ENCODE measurements at regions not wholly inside any gene's neighbourhood (a gene's known extent, or its start where the extent isn't known, plus 50 kb on each side); places are given as distances from the start of the nearest gene placed in this dataset.
"Not testable (repeated sequence)": the region's sequence is repeated elsewhere in the genome, so short reads cannot be mapped to it uniquely, and the experiment has no call there.

DNA sequence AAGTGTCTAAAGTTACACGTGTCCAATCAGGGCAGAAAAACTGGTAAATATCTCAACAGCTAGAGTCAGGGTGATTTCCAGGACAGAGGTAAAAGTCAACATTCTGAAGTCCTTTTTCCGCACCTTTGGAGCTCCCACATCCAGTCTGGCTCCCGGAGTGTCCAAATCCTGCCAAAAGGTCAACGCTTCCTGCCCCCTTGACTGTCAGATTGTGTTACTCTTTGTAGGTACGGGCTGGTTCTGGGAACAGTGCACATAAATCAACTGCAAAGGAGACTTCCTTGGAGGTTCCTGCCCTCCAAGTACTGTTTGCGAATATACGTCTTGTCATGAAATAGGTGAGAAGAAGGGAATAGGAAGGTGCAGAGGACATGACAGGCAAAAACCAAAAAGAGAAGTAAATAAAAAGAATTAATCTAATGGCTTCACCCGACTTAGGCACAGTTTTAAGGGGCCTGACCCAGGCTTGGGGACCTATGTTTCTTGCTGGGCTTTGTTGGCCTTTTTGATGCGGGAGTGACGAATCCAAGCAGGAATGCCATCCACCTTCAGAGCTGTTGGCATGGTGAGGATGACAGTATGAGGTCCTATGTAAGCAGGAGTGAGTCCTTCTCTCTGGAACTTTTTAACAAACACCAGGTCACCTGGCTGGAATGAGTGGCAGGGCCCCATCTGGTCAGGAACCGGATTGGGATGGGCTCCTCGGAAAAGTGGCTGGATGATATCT is 155.4 kb downstream of the TRIM27 start:
- DNase-seq (ENCODE audit: low spot score): no peak

GRCh38 chr6:28769626-28770402 is 154.0 kb downstream of the TRIM27 start:
- no peak for DNase-seq (ENCODE audit: low spot score)

DNA sequence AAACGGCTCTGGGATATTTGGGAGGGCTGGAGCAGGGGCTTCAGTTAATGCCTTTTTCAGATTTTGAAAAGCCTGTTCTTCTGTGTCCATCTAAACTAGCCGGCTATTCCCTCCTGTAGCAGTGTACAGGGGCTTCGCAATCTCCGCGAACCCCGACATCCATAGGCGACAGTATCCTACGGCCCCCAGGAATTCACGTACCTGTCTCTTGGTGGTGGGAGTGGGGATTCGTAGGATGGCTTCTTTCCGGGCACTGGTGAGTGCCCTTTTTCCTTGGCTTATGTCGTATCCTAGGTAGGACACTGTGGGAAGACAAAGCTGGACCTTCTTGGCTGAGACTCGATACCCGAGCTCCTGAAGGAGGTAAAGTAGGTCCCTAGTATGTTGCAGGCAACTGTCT is 153.1 kb downstream of the TRIM27 start:
- no peak for DNase-seq (ENCODE audit: low spot score)

GRCh38 chr6:28771401-28772267 is 152.2 kb downstream of the TRIM27 start:
- DNase-seq (ENCODE audit: low spot score): no peak

DNA sequence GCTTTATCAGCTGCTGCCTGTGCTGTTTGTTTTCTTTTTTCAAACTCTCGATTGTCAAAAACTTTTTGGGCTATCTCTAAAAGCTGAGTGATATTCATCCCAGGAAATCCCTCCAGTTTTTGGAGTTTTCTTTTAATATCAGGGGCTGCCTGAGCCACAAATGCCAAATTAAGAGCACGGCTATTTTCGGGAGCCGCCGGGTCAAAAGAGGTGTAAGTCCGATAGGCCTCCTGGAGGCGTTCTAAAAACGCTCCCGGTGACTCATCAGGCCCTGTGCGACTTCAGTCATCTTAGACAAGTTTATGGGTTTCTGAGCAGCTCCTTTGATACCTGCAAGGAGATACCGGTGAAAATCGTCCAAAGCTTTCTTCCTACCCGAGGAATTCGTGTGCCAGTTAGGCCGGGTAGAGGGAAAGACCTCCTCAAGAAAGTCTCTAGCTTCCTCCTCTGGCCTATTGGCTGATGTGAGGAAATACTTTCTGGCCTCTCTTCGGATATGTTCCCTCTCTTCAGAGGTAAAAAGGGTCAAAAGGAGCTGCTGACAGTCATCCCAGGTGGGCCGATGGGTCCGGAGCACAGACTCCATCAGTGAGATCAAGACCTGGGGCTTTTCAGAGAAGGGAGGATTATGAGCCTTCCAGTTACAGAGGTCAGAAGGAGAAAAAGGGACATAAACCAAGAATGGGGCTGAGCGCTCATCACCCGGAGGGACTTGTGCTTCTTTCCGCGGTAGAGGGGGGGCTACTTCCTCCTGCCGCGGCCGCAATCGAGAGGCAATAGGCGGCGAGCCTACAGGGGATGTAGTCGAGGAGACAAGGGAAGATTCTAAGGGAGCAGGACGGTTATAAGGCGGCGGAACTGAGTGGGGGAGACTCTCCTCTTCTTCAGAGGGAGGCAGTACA is 151.1 kb downstream of the TRIM27 start:
- no peak for DNase-seq (ENCODE audit: low spot score)

GRCh38 chr6:28774292-28775051 is 149.3 kb downstream of the TRIM27 start:
- DNase-seq (ENCODE audit: low spot score): no peak

DNA sequence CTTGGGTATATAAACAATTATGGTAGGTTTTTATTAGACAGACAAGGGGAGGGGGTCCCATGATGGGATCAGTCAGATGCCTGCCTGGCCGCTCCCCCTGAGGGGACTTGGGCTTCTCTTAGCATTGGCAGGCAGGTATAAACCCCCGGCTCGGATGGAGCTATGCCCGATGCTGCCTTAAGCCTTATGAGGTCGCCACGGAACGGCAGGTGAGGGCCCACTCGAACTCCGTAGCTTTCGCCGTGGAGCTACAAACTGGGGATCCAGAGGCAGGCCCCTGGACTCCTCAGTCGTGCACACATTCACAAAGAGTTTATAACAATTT is 148.8 kb downstream of the TRIM27 start:
- DNase-seq (ENCODE audit: low spot score): no peak

GRCh38 chr6:28775405-28776129 is 148.2 kb downstream of the TRIM27 start:
- DNase-seq (ENCODE audit: low spot score): no peak

DNA sequence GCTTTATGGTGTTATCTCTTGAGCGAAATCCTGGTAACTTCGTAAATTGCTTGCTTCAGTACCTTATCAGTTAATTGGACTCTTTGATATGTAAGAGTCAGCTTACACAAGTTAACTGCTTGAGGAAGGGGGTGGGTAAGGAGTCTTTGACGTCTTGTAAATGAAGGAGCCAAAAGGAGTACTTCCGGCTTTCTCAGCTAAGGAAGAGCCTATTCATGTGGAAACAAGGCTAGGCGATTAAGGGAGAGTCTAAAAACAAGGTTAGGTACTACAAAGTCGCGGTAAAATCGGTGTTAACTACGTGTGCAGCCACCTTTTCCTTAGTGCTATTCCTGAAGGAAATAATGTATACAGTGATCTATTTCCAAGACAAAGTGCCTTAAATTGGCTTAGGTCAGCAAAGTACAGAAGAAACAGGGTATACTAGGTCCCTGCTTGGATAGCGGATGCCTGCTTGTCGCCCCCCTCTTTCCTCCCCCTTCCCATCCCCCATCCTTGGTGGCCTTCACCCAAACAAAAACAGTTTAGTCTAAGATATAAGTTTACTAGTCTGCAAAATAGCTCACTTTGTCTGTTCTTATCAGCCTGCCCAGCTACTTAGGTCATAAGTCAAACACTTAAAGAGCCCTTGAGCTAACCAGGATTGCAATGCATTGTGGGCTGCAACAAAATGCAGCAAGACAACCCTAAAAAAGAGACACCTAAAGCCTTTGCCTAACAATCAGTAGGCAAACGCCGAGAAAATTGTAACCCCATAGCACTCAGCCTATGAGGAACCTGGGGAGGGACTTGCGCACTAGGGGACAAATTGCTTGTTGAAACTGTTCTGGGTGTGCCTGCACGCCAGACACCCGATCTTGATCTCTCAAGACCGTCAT is 147.3 kb downstream of the TRIM27 start:
- no peak for DNase-seq (ENCODE audit: low spot score)

DNA sequence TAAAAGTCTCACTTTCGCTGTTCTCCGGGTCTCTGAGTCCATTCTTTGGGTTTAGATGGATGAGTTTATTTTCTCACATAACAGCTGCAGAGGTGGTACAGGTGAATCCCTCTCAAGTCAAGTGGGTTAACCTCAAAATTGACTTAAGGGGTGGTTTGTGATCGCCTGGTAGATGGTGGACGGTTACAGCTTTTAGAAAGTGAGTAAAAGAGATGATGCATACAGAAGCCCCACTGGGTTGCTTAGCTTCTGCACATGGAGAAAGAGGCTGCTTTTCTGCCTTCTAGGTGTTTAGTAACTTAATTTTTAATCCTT is 146.7 kb downstream of the TRIM27 start:
- no peak for DNase-seq (ENCODE audit: low spot score)

DNA sequence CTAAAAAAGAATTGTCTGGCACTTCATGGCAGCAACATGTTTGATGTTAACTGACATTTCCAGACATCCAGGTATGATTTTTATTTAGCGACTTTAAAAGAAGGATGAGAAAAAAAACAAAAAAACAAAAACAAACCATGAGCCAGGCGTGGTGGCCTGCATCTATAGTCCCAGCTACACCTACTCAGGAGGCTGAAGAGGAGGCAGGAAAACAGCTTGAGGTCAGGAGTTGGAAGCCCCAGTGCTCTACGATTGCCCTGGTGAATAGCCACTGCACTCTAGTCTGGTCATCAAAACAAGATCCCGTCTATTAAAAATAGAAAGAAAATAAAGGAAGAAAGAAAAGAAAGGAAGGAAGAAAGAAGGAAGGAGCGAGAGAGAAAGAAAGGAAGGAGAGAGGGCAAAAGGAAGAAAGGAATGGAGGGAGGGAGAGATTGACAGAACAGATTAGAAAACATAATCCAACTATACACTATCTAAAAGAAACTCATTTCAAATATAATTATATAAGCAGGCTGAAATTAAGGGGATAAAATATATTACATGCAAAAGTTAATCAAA is 141.6 kb downstream of the TRIM27 start:
- no peak for DNase-seq (ENCODE audit: low spot score)

DNA sequence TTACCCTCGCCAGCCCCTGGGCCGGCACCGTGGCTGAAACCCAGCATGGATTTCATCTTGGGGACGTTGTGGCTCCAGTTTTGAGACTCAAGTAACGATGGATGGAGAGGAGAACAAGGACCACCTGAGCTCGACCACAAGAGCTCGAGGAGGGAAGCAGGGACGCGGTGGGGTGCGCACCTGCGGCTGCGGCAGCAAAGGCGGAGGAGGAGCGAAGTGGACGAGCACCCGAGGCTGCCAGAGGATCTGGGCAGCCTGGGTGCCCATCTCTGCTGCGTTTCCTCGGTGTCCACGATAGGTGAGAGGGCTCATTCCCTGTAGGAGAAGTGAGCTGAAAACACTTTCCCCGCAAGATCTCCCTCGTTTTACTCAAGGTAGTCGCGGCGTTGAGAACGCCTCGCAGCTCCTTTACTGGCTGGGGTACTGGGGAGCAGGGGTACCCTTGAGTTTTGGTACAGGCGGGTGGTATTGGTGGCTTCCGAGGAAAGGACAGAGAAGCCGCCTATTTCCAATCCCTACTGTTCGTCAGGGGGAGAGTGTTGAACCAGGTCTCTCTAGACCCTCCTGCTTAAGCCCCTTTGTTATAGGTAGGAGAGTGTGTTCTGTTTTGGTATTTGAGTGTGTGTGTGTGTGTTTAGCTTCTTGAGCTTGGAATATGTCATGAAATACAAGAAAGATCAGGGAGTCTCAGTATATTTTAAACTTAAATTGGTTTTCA is 137.7 kb downstream of the TRIM27 start:
- DNase-seq (ENCODE audit: low spot score): no peak

DNA sequence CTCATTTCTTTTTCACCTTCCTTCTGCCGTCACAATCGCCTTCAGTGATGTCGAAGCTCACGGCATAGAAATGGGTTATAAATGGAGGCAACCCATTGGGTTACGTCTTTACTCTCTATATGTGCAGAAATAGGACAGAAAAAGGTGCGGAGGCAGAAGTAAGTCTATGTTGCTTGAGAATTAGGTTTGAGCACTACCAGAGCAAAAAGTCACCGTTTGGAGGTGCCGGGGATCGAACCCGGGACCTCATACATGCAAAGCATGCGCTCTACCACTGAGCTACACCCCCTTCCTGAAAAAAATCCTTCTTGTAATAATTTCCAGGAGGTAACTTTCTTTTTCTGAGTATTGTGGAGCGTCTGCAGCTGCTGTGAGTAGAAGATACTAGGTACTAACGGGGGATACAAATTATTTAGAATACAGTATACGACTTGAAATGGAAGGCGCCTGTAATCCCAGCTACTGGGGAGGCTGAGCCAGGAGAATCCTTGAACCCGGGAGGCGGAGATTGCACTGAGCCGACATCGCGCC is 134.2 kb downstream of the TRIM27 start:
- peak; percentile 15 for DNase-seq (ENCODE audit: low spot score)

DNA sequence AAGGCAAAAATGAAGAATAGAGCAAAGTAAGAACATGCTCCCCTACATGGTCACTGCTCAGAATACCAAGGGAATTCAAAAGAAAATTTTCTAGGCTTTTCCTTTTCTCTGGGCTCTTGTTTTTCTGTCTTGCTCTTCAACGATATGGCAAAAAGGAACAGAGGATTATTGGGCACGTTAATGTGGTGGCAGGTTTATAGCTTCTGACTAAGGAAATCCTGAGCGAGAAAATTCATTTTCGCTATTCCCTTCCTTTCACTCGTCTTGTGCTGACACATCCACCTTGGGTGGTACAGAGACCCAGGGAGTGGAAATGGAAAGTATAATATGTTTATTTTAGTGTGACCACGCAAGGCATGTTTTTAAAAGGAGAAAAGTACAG is 132.8 kb downstream of the TRIM27 start:
- no peak for DNase-seq (ENCODE audit: low spot score)

GRCh38 chr6:28794175-28795002 is 129.4 kb downstream of the TRIM27 start:
- DNase-seq (ENCODE audit: low spot score): no peak

DNA sequence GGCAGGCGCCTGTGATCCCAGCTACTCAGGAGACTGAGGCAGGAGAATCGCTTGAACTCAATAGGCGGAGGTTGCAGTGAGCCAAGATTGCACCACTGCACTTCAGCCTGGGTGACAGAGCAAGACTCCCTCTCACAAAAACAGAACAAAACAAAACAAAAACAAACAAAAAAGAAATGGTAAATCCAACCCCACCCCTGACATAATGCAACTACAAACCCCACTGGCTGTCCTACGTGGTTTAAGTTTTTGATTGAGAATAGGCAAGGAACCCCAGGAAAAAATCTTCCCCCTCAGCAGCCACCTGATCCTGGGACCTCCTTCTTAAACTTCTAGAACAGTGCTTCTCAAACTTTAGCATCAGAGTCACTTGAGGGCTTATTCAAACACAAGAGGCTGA is 123.1 kb downstream of the TRIM27 start:
- not testable (repeated sequence) for DNase-seq (ENCODE audit: low spot score)
